NCI-H2081 treated with DMSO at 0.1 percent for 48 hours (cell line): ENCODE measurements at regions not wholly inside any gene's neighbourhood (a gene's known extent, or its start where the extent isn't known, plus 50 kb on each side); places are given as distances from the start of the nearest gene placed in this dataset.

Source experiments
- DNase-seq: peaks from one replicate; lab custom pipeline; 2025; lab: John Stamatoyannopoulos, UW

DNA sequence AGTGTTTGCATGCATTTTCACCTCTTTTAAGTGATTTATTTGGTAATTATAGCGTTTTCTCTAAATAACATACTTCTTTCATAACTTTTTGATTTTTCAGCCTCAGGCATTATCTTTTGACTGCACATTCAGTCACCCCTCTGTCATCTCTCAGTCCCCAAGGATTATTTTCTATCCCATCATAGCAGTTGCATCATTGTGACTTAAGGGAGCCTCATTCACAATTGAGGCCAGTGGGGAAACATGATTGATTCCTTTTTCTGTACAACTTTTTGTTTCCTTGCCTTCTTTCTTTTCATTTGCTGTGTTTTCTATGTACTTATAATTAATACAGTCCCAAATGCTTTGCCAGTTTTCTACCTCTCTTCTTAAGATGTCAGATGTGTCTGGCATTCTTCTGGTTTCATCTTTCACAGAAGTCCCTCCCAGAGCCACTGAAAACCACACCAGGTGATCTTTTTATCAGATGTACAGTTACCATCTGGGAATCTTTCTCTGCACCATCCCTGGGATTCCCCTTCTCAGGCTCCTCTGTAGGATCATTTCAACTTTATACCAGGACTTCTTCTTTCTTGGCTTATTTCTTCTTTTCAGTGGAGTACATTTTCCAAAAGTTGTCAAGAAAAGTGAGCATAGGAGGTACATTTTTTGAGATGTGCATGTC lies 151.4 kb downstream of the RAP2B start:
- DNase-seq: no peak

DNA sequence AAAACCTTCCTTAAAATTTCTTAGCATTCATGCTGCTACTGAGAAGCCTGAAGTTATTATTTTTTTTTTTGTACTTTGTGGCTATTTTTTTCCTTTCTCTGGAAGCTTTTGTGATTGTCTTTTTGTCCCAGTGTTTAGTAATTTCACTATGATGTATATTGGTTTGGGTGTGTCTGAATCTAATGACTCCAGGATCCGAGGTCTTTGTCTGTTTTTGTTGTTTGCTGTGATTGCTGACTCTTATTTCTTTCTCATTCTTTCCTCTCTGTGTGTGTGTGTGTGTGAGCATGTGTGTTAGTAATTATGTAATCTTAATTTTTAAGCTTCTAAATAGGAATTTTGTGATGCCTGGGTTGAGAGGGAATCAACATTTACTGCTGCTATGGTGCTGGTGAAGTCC lies 152.0 kb downstream of the RAP2B start:
- DNase-seq: no peak

GRCh38 chr3:153315781-153316180 lies 153.8 kb downstream of the RAP2B start:
- DNase-seq: no peak

GRCh38 chr3:153319705-153320554 lies 157.9 kb downstream of the RAP2B start:
- no peak for DNase-seq

- no peak for DNase-seq
Measured at GRCh38 chr3:153320585-153321128, 158.6 kb downstream of the RAP2B start.

- no peak for DNase-seq
Measured at GRCh38 chr3:153328690-153329089, 166.7 kb downstream of the RAP2B start.

- no peak for DNase-seq
Measured at GRCh38 chr3:153330901-153331300, 168.9 kb downstream of the RAP2B start.

DNA sequence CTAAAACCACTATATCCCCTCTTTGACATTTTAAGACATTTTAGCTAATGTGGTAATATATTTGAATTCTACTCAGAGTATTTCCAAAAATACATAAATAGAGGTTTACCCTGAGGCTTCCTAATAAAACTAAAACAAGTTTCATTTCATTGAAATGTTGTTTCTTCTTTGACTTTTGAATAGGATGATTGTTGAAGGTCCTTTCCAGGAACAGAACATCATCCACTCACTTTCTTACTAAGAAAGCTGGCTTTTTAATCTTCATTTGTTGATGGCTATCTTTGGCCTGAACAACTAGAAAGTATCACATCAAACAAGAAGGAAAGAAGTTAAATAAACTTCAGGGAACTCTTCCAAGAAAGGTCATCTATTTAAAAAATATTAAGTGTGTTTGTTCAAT lies 169.7 kb downstream of the RAP2B start:
- no peak for DNase-seq

DNA sequence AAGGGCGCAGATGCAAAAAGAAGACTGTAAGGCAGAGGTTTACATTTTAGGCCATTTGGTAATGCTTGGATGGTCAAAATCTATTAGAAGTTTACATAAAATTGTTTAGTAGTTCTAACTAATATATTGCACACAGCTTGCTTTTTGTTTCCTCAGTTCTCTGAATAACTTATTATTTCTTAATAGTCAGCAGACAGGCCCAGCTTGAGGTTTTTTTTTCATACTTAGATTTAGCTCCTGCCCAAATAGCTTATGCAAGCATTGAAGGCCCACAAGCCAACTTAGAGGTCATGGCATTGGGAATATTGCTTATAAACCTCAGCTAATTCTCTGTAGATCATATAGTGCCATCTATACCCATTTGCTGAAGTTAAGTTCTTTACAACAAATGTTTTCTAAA lies 172.5 kb downstream of the RAP2B start:
- DNase-seq: no peak

DNA sequence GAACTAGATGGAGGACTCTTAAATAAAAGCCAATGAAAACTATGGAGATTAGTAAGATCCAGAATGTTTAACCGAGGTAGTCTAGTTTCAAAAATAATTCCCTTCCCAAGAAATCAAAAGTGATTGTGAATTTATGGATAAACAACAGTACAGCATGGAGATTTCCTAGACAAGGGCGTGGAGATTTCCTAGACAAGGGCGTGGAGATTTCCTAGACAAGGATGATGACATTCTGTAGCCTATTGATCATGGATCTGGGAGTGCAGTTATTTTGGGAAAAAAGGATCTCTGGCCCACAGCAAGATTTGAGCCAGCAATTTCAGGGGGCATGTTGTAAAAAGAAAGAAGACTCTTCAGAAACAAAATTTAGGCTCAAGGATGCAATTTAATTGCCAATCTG lies 175.3 kb downstream of the RAP2B start:
- no peak for DNase-seq

GRCh38 chr3:153338487-153338886 lies 176.5 kb downstream of the RAP2B start:
- no peak for DNase-seq

DNA sequence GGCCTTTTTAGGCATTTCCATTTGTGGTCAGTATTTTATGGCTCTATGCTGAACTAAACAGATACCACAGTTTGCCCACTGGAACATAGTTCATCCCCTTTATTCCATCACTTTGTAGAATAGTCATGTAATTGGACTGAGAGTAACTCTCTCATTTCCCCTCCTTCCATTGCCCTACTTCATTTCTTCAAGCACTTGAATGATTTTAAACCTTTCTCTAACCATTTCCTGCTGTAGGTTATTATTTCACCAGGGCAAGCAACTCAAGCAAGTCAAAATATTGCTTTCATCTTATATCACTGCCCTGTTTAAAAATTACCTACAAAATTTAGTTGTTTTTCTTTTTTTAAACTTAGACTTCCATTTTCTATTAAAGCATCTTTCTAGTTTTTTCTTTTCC lies 177.0 kb downstream of the RAP2B start:
- no peak for DNase-seq

DNA sequence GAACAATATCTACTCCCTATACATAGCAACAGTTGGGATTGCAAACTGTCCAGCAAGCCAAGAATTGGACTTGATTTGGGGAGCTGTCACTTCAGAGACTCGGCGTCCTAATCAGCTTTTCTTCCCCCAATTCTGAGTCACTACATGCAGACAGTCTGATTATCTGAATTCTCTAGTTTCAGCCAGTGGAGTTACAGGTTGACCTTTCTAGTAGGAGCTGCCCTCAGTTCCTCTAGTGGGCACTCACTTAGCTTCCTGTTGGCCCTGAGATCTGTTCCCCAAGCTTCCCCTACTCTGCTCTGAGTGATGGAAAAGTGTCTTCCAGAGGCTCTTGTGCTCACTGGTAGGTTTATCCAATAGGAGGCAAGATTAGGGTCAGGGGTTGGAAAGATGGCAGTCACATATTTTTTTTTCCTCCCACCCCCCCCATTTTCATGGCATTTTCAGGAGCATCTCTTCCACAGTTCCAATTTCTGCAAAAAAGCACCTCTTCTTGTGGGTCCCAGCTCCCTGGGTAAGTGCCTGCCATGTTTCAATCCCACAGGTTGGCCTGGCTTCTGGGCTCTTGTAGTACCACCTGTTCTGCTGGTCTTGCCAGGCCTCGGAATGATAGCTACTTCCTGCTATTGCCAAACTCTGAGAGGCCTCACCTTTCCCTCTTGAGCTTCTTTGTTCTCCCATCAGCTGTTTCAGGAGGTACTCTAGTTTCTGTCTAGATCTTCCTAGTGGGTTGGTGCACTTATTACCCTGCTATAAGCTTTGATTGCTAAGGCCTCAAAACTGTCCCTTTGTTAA lies 182.2 kb downstream of the RAP2B start:
- DNase-seq: no peak

DNA sequence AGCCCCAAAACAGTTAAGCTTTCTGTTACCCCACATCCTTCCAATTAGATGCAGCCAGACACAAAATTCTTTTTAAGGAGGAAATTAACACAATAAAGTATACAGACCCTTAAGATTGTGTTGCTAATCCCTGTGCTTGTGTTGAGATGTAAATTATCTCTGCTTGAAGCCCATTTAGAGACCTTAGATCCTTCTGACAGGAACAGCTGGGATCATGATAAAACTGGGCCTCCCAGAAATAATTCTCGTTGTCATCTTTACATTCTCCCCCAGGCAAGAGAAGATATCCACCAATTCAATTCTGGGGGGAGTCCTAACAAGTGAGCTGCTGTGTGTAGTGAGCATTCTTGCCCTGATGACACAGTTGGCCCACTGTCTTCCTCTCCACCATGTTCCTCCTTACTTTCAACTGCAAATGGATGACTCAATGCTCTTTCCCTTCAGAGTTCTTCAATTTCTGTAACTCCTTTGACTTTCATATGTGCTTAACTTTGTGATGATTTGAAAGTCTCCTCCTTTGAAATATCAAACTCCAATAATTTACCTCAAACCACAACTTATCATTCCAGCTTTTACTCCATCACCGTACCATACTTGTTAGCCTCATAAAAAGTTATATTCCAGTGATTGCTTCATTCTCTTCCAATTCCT lies 186.6 kb downstream of the RAP2B start:
- DNase-seq: no peak

DNA sequence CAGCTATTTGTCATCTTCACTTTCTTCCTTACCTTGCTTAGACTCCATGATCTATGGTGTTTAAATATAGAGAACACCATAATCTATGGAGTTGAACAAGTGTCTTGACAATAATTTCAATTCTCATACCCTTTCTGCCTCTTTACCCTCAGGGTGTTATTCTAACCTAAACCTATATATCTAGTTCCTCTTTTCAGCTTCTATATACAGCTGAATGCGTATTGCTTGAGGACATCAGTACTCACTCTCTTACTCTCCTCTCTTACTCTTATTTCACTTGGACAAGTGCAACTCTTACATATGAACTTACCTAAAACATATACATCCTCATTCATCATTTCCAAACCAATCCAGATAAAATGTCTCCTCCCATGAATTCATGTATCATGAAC lies 187.1 kb downstream of the RAP2B start:
- DNase-seq: no peak

DNA sequence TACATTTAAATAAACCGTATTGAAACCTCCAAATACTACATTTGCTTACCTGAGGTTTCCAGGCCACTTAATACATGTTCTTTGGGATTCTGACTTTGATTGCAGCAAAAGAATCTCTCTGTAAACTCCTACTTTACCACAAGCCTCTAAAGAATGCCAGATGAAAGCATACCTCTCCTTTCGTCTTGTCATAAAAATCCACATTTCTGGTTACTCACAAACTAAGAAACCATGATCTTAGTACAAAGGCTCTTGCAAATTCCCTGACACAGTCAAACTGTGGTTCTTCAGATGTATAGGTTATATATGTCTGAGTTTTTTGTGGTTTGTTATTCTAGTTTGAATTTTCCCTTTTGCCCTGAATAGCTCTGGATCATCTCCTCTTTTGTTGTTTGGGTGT lies 188.4 kb downstream of the RAP2B start:
- DNase-seq: no peak

DNA sequence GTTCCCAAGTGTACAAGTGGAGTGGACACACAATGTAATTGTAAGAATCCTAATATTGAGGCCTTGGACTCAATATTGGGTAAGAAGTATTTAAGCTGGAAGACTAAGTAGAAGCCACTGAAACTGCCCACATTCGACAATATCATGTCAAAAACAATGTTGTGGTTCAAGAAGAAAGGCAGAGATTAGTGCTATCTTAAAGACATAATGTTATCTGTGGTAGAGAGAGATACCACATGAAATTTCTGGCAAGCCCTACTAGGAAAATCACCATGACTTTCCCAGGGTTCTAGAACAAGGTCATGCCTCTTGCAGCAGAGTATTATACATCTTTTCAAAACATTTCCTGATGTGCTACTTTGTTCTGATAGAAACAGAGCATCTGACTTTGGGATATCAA lies 192.6 kb downstream of the RAP2B start:
- no peak for DNase-seq

GRCh38 chr3:153355559-153355958 lies 193.5 kb downstream of the RAP2B start:
- DNase-seq: no peak

- DNase-seq: no peak
Measured at GRCh38 chr3:153356908-153357307, 194.9 kb downstream of the RAP2B start.

GRCh38 chr3:153357436-153357835 lies 195.4 kb downstream of the RAP2B start:
- peak; percentile 77 for DNase-seq

GRCh38 chr3:153369561-153370374 lies 207.7 kb downstream of the RAP2B start:
- no peak for DNase-seq
